VCaP (cell line): ENCODE measurements at regions not wholly inside any gene's neighbourhood (a gene's known extent, or its start where the extent isn't known, plus 50 kb on each side); places are given as distances from the start of the nearest gene placed in this dataset.
"Not testable (repeated sequence)": the region's sequence is repeated elsewhere in the genome, so short reads cannot be mapped to it uniquely, and the experiment has no call there.

Experiments
- H3K27ac ChIP-seq: fragments of 450-650 bp; 2 replicates; pipeline ENCODE4 v1.5.1; 2017
- CTCF ChIP-seq: fragments of 450-650 bp; conservative IDR thresholded peaks from 2 replicates; pipeline ENCODE4 v1.5.1; 2017; ENCODE audit warnings: mild to moderate bottlenecking, moderate library complexity

GRCh38 chr5:18276939-18277338, 642.7 kb downstream of the TAF11L14 start:
- H3K27ac ChIP-seq = no peak overlapping the region
- TF ChIP-seq CTCF = no peak

- H3K27ac ChIP-seq = no peak overlapping the region
- TF ChIP-seq CTCF = peak; percentile 80
These were observed 647.8 kb downstream of the TAF11L14 start for GRCh38 chr5:18281947-18282581.

GRCh38 chr5:18285257-18285656, 651.0 kb downstream of the TAF11L14 start:
- TF ChIP-seq CTCF = no peak
- no peak overlapping the region for H3K27ac ChIP-seq

- H3K27ac ChIP-seq = no peak overlapping the region
- TF ChIP-seq CTCF = no peak
These were observed 657.9 kb downstream of the TAF11L14 start for GRCh38 chr5:18292146-18292545.

- H3K27ac ChIP-seq = not testable (repeated sequence)
These were observed 661.4 kb downstream of the TAF11L14 start for GRCh38 chr5:18295696-18296095.

- H3K27ac ChIP-seq = no peak overlapping the region
- TF ChIP-seq CTCF = no peak
These were observed 664.9 kb downstream of the TAF11L14 start for GRCh38 chr5:18299166-18299565.

- TF ChIP-seq CTCF = peak; percentile 87
- no peak overlapping the region for H3K27ac ChIP-seq
These were observed 671.1 kb downstream of the TAF11L14 start for GRCh38 chr5:18305288-18305924.

- H3K27ac ChIP-seq = no peak overlapping the region
- no peak for TF ChIP-seq CTCF
These were observed 677.0 kb downstream of the TAF11L14 start for GRCh38 chr5:18311266-18311665.
